HepG2 (cell line): ENCODE measurements at regions not wholly inside any gene's neighbourhood (a gene's known extent, or its start where the extent isn't known, plus 50 kb on each side); places are given as distances from the start of the nearest gene placed in this dataset.

Source experiments
- ATAC-seq: fragments of 200-7000 bp; cut with Tn5 transposase; 3 replicates; pipeline ENCODE4 v1.9.1; 2020; ENCODE audit warnings: mild to moderate bottlenecking, moderate library complexity
- BruUV-seq: library from RNA; stranded (reverse); fragments of 400-500 nt; replicated peaks from 2 replicates; lab custom pipeline; 2021; lab: Mats Ljungman, UMichigan
- CTCF ChIA-PET: fragments of 300-600 bp; formaldehyde crosslinking; extraction: SDS; loops from one replicate; lab custom pipeline; 2021; ENCODE audit warnings: low total read pairs, inconsistent platforms, low intra/inter-chr PET ratio; lab: Yijun Ruan, JAX
- POLR2A ChIA-PET: fragments of 350-600 bp; sonication (Branson Sonifier 250); formaldehyde crosslinking; loops from one replicate; lab custom pipeline; 2020; ENCODE audit warnings: antibody characterized with exemption, inconsistent platforms; lab: Yijun Ruan, JAX
- DNase-seq: peaks from one replicate; pipeline ENCODE4 v3.0.0-alpha.2; 2015; ENCODE audit warnings: low spot score
- FAIRE-seq: peaks from 3 replicates; lab custom pipeline; 2011; peaks lifted over from hg19 to GRCh38; lab: Jason Lieb, UNC
- H2AFZ ChIP-seq: one replicate; pipeline ENCODE4 v1.6.1; 2011; ENCODE audit warnings: low read length, inconsistent platforms
- H3K27ac ChIP-seq: fragments of 300-600 bp; 3 replicates; pipeline ENCODE4 v1.8.0; 2011; ENCODE audit warnings: mixed run types, mild to moderate bottlenecking, mixed read lengths, low read length, inconsistent platforms; ENCODE audit not compliant: insufficient read depth; ENCODE audit errors: extremely low read length
- H3K27me3 ChIP-seq, 2 experiments: fragments of 200-600 bp in 1 of 2; 2 replicates in 1 of 2; 3 replicates in 1 of 2; pipeline versions ENCODE4 v1.6.0 to v1.8.0; 2011; ENCODE audit warnings: low read length in 2 of 2, mild to moderate bottlenecking in 2 of 2, moderate library complexity in 2 of 2, inconsistent platforms in 1 of 2; ENCODE audit not compliant: insufficient read depth in 2 of 2, control insufficient read depth in 1 of 2
- H3K36me3 ChIP-seq, 2 experiments: fragments of 200-600 bp in 1 of 2; replicated peaks in 1 of 2; 2 replicates in 1 of 2; 3 replicates in 1 of 2; pipeline versions ENCODE4 v1.5.1 to v1.8.0; 2011; ENCODE audit warnings: low read length in 2 of 2, inconsistent platforms in 1 of 2; ENCODE audit not compliant: insufficient read depth in 2 of 2, control insufficient read depth in 1 of 2
- H3K4me1 ChIP-seq: 2 replicates; pipeline ENCODE4 v1.5.1; 2012; ENCODE audit warnings: low read length, inconsistent platforms; ENCODE audit not compliant: insufficient read depth
- H3K4me2 ChIP-seq: 2 replicates; pipeline ENCODE4 v1.6.0; 2011; ENCODE audit warnings: low read depth, low read length, inconsistent platforms
- H3K4me3 ChIP-seq, 3 experiments: fragments of 200-600 bp in 1 of 3; sonication (generic), shearing (Covaris generic) in 1 of 3; replicated peaks in 1 of 3; 2 replicates each; pipeline ENCODE4 v1.5.1; 2011 to 2016; ENCODE audit warnings: low read length in 3 of 3, inconsistent platforms in 2 of 3, low read depth in 2 of 3, mild to moderate bottlenecking in 2 of 3, control low read depth in 1 of 3, mixed read lengths in 1 of 3; ENCODE audit not compliant: insufficient read depth in 1 of 3
- H3K79me2 ChIP-seq: one replicate; pipeline ENCODE4 v1.6.1; 2011; ENCODE audit warnings: low read length, inconsistent platforms; ENCODE audit not compliant: insufficient read depth
- H3K9ac ChIP-seq: 2 replicates; pipeline ENCODE4 v1.6.0; 2011; ENCODE audit warnings: mild to moderate bottlenecking, low read depth, low read length, inconsistent platforms; ENCODE audit not compliant: insufficient read depth
- H3K9me3 ChIP-seq: 2 replicates; pipeline ENCODE4 v1.5.1; 2012; ENCODE audit warnings: mild to moderate bottlenecking, low read length
- H4K20me1 ChIP-seq: 2 replicates; pipeline ENCODE4 v1.6.0; 2011; ENCODE audit warnings: inconsistent platforms, mild to moderate bottlenecking, low read length, moderate library complexity; ENCODE audit not compliant: insufficient read depth
- EEA1 ChIP-seq: sonication (generic); formaldehyde crosslinking; IDR thresholded peaks from 2 replicates; pipeline ENCODE4 v1.5.1; 2020; ENCODE audit warnings: mild to moderate bottlenecking, missing genetic modification reagents, borderline replicate concordance
- EHMT2 ChIP-seq: fragments of 200-600 bp; sonication (generic); IDR thresholded peaks from 2 replicates; pipeline ENCODE4 v1.7.0; 2017; ENCODE audit warnings: antibody characterized with exemption, low read depth, low read length, borderline replicate concordance
- FOXK1 ChIP-seq: sonication (generic); formaldehyde crosslinking; IDR thresholded peaks from 2 replicates; pipeline ENCODE4 v1.4.0; 2020; ENCODE audit warnings: low read depth, missing genetic modification reagents, borderline replicate concordance
- HCFC1 ChIP-seq: fragments of 150-350 bp; IDR thresholded peaks from 2 replicates; pipeline ENCODE4 v1.6.1; 2014; ENCODE audit warnings: low read depth, low read length
- MED8 ChIP-seq: sonication (generic); formaldehyde crosslinking; IDR thresholded peaks from 2 replicates; pipeline ENCODE4 v1.8.1; 2023; ENCODE audit warnings: mild to moderate bottlenecking, missing genetic modification reagents; ENCODE audit not compliant: insufficient replicate concordance
- PRPF4 ChIP-seq: fragments of 200-400 bp; formaldehyde crosslinking; IDR thresholded peaks from 2 replicates; pipeline ENCODE4 v1.6.1; 2016; ENCODE audit warnings: low read length, low read depth; ENCODE audit not compliant: poor library complexity, severe bottlenecking
- RARA ChIP-seq: IDR thresholded peaks from 2 replicates; pipeline ENCODE4 v1.6.1; 2016; ENCODE audit warnings: missing genetic modification reagents, missing compliant biosample characterization
- RFX5 ChIP-seq: IDR thresholded peaks from 2 replicates; pipeline ENCODE4 v1.6.1; 2011; ENCODE audit warnings: low read depth, low read length, improper control_type of control experiment
- SPEN ChIP-seq: sonication (generic); formaldehyde crosslinking; IDR thresholded peaks from 2 replicates; pipeline ENCODE4 v1.5.1; 2020; ENCODE audit warnings: low read depth, mild to moderate bottlenecking, missing genetic modification reagents
- WIZ ChIP-seq: sonication (generic); formaldehyde crosslinking; IDR thresholded peaks from 2 replicates; pipeline ENCODE4 v1.5.1; 2020; ENCODE audit warnings: mild to moderate bottlenecking, missing genetic modification reagents
- ZFP41 ChIP-seq: sonication (generic); formaldehyde crosslinking; IDR thresholded peaks from 2 replicates; pipeline ENCODE4 v1.4.0; 2020; ENCODE audit warnings: mild to moderate bottlenecking, missing genetic modification reagents, borderline replicate concordance
- ZNF12 ChIP-seq: sonication (generic); formaldehyde crosslinking; IDR thresholded peaks from 2 replicates; pipeline ENCODE4 v1.5.0; 2020; ENCODE audit warnings: missing genetic modification reagents
- ZNF143 ChIP-seq: sonication (generic); formaldehyde crosslinking; IDR thresholded peaks from 2 replicates; pipeline ENCODE4 v1.4.0; 2020; ENCODE audit warnings: missing genetic modification reagents
- ZNF17 ChIP-seq: sonication (generic); formaldehyde crosslinking; IDR thresholded peaks from 2 replicates; pipeline ENCODE4 v1.5.0; 2020; ENCODE audit warnings: mild to moderate bottlenecking, missing genetic modification reagents
- ZNF543 ChIP-seq: sonication (generic); formaldehyde crosslinking; IDR thresholded peaks from 2 replicates; pipeline ENCODE4 v1.4.0; 2020; ENCODE audit warnings: mild to moderate bottlenecking, missing genetic modification reagents
- ZNF724P ChIP-seq: sonication (generic); formaldehyde crosslinking; IDR thresholded peaks from 2 replicates; pipeline ENCODE4 v1.8.0; 2022; ENCODE audit warnings: missing genetic modification reagents, borderline replicate concordance
- WGBS: methylation state at CpG from one replicate; pipeline ENCODE4 v1.1.6; 2017; ENCODE audit warnings: low lambda C conversion rate; 5-methylcytosine and 5-hydroxymethylcytosine counted together
- in situ Hi-C: cut with HindIII; loops from 2 replicates; pipeline ENCODE4 v1.10.0; 2017; ENCODE audit warnings: low pct_unique_long_range_greater_than_20kb; ENCODE audit not compliant: extremely low pct_ligation_motif_present
- intact Hi-C: fragments of 100-400 bp; cut with micrococcal nuclease; formaldehyde crosslinking; loops from one replicate; pipeline ENCODE4 v1.10.0; 2022; ENCODE audit not compliant: unreplicated experiment
- TF ChIP-seq, protein P1 (sequence below): sonication (generic); formaldehyde crosslinking; IDR thresholded peaks from 2 replicates; pipeline ENCODE4 v1.8.1; 2023; ENCODE audit warnings: mild to moderate bottlenecking, moderate library complexity, missing genetic modification reagents
- TF ChIP-seq, protein P2 (sequence below): sonication (generic); formaldehyde crosslinking; IDR thresholded peaks from 2 replicates; pipeline ENCODE4 v1.4.0; 2020; ENCODE audit warnings: missing genetic modification reagents, low read depth, mild to moderate bottlenecking, borderline replicate concordance

DNA sequence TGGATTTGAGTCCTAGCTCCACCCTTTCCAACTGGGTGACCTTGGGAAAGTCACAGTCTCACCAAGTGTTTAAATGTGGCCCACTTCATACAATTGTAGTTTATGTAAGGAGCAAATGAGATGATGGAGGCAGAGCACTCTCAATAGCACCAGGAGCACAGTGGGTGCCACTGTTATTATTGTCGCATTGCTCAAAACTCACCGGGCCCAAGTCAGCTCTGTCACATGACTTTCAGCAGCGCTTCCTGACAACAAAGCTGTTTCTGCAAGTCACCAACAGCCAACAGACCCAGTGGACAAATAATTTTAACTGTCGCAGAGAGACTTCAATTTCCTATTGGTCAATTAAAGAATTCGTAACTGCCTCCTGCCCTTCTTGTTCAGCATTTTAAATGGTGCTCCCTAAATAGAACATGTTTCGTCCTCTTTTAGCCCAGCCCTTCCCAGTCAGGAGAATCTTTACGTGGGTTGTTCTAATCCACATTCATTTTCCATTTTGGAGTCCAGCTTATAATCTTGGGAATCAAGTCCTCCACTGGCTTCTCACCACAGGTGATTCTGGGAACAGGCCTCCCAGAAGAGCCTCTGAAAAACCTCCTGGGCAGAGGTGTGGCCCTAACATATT, 415.6 kb upstream of the NPVF start (continued):
- TF ChIP-seq SPEN (CRISPR knock-in tag): no peak
- TF ChIP-seq PRPF4: no peak
- no peak for TF ChIP-seq RARA (CRISPR knock-in tag)
- TF ChIP-seq ZNF12 (CRISPR knock-in tag): no peak

DNA sequence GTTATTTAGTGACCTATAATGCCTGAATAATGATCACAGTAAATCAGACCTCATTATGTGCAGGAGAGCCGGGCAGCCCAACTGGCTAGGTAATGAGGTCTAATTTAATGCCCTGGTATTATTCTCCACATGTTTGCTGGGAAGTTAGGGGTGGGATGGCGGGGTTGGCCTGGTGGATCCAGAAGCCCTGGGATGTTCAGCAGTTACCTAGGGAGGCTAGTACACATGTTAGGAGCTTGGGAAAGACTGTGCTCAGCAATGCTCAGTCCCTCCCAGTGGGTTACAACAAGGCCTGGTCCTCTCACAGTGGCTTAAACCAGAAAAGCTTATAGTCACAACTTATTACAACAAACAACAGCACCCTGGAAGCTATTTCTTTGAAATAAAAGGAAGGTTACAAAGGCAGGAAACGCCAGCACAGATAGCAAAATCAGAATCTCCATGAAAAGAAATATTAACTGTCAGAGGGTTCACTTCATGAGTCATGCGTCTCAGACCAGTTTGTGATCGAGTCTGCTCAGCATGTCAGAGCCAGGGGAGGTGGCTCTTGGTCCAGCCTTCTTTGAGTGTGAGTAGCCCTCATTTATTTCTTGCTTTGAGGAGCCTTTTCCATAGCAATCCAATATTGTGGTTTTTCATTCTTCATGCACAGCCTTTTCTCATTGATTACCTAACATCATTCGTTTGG, 418.6 kb upstream of the NPVF start:
- Histone ChIP-seq H3K4me3 (no peak overlapping the region), H3K4me1 (no peaks in the 10 kb centered on the region), H3K79me2 (no peaks in the 10 kb centered on the region), H3K9ac (no peak overlapping the region), H3K9me3 (no peaks in the 10 kb centered on the region), H3K36me3 (no peaks in the 10 kb centered on the region), H3K4me2 (no peak overlapping the region), H2AFZ (no peak overlapping the region), H3K27me3 (no peaks in the 10 kb centered on the region), H4K20me1 (no peaks in the 10 kb centered on the region), H3K27ac (no peak overlapping the region)
- TF ChIP-seq ZFP41 (CRISPR knock-in tag) (no peak), MED8 (CRISPR knock-in tag) (no peak), EEA1 (CRISPR knock-in tag) (no peak), ZNF17 (no peak), FOXK1 (no peak), RFX5 (no peak), WIZ (CRISPR knock-in tag) (no peak), HCFC1 (no peak), EHMT2 (no peak), ZNF543 (CRISPR knock-in tag) (no peak), ZNF143 (CRISPR knock-in tag) (no peak), ZNF724P (no peak)
- TF ChIP-seq, protein P1, sequence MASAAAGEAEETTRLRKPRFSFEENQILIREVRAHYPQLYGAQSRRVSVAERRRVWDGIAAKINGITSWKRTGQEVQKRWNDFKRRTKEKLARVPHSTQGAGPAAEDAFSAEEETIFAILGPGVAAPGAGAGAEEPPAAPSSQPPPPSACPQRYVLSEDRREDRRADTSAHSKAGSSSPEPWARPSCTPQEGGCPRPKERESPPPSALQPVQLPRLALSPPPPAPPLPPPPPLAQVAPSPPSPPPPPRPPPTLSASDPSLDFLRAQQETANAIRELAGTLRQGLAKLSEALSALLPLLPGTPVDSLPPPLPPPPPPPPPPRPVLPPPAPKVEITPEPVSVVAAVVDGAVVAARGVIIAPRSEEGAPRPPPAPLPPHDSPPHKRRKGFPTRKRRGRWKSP: no peak
- TF ChIP-seq, protein P2, sequence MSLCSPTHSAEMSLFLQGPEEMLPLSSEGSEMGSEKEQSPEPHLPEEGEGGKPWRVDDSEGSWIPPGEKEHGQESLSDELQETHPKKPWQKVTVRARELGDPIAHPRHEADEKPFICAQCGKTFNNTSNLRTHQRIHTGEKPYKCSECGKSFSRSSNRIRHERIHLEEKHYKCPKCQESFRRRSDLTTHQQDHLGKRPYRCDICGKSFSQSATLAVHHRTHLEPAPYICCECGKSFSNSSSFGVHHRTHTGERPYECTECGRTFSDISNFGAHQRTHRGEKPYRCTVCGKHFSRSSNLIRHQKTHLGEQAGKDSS: no peak
- BruUV-seq: no TSS peak
- FAIRE-seq: no peak
- ATAC-seq: no peak
- intact Hi-C loops (no loop called here), in situ Hi-C loops (no loop called here)
- DNase-seq: no peak
- ChIA-PET CTCF (no interaction called here), POLR2A (no interaction called here)
- 28% methylated on average over 6 of the region's 6 CpGs for WGBS
